ENCODE measurements at regions not wholly inside any gene's neighbourhood (a gene's known extent, or its start where the extent isn't known, plus 50 kb on each side); places are given as distances from the start of the nearest gene placed in this dataset.

DNA sequence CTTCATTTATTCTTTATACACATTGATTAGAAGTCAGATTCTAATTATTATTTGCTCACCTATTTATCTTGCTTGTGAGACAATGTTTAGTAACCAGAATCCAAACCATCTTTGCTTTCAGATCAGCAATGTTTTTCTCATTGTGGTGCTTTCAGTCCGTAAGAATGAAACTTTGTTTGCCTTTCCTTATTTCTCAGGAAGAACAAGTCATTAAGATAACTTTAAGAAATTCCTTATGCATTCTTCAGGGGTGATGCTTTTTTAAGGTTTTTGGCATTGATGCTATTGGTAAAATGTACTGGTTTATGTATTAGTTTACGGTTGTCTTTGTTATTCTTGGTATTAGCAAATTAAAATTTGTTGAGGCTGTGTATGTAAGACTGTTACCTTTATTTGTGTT is 120.8 kb upstream of the POU1F1 start:
- TF ChIP-seq, protein P1, sequence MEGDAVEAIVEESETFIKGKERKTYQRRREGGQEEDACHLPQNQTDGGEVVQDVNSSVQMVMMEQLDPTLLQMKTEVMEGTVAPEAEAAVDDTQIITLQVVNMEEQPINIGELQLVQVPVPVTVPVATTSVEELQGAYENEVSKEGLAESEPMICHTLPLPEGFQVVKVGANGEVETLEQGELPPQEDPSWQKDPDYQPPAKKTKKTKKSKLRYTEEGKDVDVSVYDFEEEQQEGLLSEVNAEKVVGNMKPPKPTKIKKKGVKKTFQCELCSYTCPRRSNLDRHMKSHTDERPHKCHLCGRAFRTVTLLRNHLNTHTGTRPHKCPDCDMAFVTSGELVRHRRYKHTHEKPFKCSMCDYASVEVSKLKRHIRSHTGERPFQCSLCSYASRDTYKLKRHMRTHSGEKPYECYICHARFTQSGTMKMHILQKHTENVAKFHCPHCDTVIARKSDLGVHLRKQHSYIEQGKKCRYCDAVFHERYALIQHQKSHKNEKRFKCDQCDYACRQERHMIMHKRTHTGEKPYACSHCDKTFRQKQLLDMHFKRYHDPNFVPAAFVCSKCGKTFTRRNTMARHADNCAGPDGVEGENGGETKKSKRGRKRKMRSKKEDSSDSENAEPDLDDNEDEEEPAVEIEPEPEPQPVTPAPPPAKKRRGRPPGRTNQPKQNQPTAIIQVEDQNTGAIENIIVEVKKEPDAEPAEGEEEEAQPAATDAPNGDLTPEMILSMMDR (IDR thresholded peaks at IDR 0.05 in 4 of 5, conservative IDR thresholded peaks at IDR 0.05 in 1 of 5) = no peak
- no peak for TF ChIP-seq POLR2A (IDR thresholded peaks at IDR 0.05)

Measured in gastrocnemius medialis (tissue), 4 donors.